Spleen (tissue), 11 donors: ENCODE measurements at regions not wholly inside any gene's neighbourhood (a gene's known extent, or its start where the extent isn't known, plus 50 kb on each side); places are given as distances from the start of the nearest gene placed in this dataset.

Experiments used
- DNase-seq: peaks from one replicate; pipeline ENCODE4 v3.0.0-alpha.2; 2020
- H3K27ac ChIP-seq, 8 donors: fragments of 200-600 bp; sonication (generic) in 7 of 8; 1 replicate in 4 of 8; 2 replicates in 4 of 8; pipeline versions ENCODE4 v1.5.0 to v1.8.0; 2016 to 2021; ENCODE audit warnings: inconsistent platforms in 4 of 8, mild to moderate bottlenecking in 4 of 8, moderate library complexity in 1 of 8
- H3K27me3 ChIP-seq, 7 donors: fragments of 200-600 bp; sonication (generic) in 6 of 7; replicated peaks in 1 of 7; 1 replicate in 4 of 7; 2 replicates in 3 of 7; pipeline versions ENCODE4 v1.5.0 to v1.8.0; 2016 to 2021; ENCODE audit warnings: inconsistent platforms in 3 of 7, mild to moderate bottlenecking in 1 of 7
- H3K36me3 ChIP-seq, 6 donors: fragments of 200-600 bp; sonication (generic) in 5 of 6; 1 replicate in 4 of 6; 2 replicates in 2 of 6; pipeline versions ENCODE4 v1.5.0 to v1.8.0; 2016 to 2021; ENCODE audit warnings: inconsistent platforms in 2 of 6
- H3K4me1 ChIP-seq, 6 donors: fragments of 200-600 bp; sonication (generic) in 5 of 6; 1 replicate in 3 of 6; 2 replicates in 3 of 6; pipeline versions ENCODE4 v1.5.0 to v1.8.0; 2016 to 2021; ENCODE audit warnings: inconsistent platforms in 3 of 6
- H3K4me3 ChIP-seq, 8 donors: fragments of 200-600 bp; sonication (generic) in 7 of 8; 1 replicate in 4 of 8; 2 replicates in 4 of 8; pipeline versions ENCODE4 v1.5.0 to v1.8.0; 2016 to 2021; ENCODE audit warnings: inconsistent platforms in 4 of 8, mild to moderate bottlenecking in 4 of 8, moderate library complexity in 2 of 8
- H3K9me3 ChIP-seq, 8 donors: fragments of 200-600 bp; sonication (generic) in 7 of 8; 1 replicate in 4 of 8; 2 replicates in 4 of 8; pipeline versions ENCODE4 v1.5.0 to v1.8.0; 2016 to 2021; ENCODE audit warnings: inconsistent platforms in 4 of 8
- POLR2A ChIP-seq, 3 donors: fragments of 450-650 bp; IDR thresholded peaks; one replicate each; pipeline ENCODE4 v1.5.1; 2017; ENCODE audit warnings: antibody characterized with exemption in 3 of 3, mild to moderate bottlenecking in 1 of 3
- POLR2AphosphoS5 ChIP-seq, 3 donors: sonication (generic); formaldehyde crosslinking; IDR thresholded peaks; one replicate each; pipeline ENCODE4 v1.5.1; 2017; ENCODE audit warnings: antibody characterized with exemption in 3 of 3
- WGBS, 5 donors: extraction: QIAGEN DNeasy Blood & Tissue Kit in 3 of 5; methylation state at CpG; one replicate each; pipeline versions ENCODE4 v1.1.5 to v1.1.7; 2013 to 2018; 5-methylcytosine and 5-hydroxymethylcytosine counted together
- intact Hi-C: fragments of 100-400 bp; cut with DNase I; formaldehyde crosslinking; loops from one replicate; pipeline ENCODE4 v1.15.0; 2023; ENCODE audit warnings: low total_unique reads
- TF ChIP-seq, protein P1 (sequence below), 11 experiments: fragments of 200-600 bp in 7 of 11; fragments of 450-650 bp in 4 of 11; sonication (generic) in 4 of 11; IDR thresholded peaks in 8 of 11; conservative IDR thresholded peaks in 3 of 11; 1 replicate in 7 of 11; 2 replicates in 4 of 11; pipeline versions ENCODE4 v1.4.0 to v1.8.0; 2016 to 2021; ENCODE audit warnings: antibody characterized with exemption in 11 of 11, inconsistent platforms in 4 of 11, mild to moderate bottlenecking in 1 of 11
- donor health status: healthy with polysubstance abuse.
- donor health status: DM: no; HTN: no; CAD: no; lungs with moderate emphysema.
- donor health status: DM: no; HTN: no; CAD: no.
- donor health status: Bipolar disorder and iron deficiency.
- donor health status: healthy.
- donor health status: DM: no; HTN: no; CAD: no.
- donor health status: DM: yes; HTN: yes; CAD: no.

- WGBS, 5 donors = 64 to 87% (median 71%) methylated on average over 3 of the region's 3 CpGs
- TF ChIP-seq POLR2AphosphoS5 (IDR thresholded peaks at IDR 0.05) = no peak
- no peak for TF ChIP-seq POLR2A (IDR thresholded peaks at IDR 0.05)
- TF ChIP-seq, protein P1, sequence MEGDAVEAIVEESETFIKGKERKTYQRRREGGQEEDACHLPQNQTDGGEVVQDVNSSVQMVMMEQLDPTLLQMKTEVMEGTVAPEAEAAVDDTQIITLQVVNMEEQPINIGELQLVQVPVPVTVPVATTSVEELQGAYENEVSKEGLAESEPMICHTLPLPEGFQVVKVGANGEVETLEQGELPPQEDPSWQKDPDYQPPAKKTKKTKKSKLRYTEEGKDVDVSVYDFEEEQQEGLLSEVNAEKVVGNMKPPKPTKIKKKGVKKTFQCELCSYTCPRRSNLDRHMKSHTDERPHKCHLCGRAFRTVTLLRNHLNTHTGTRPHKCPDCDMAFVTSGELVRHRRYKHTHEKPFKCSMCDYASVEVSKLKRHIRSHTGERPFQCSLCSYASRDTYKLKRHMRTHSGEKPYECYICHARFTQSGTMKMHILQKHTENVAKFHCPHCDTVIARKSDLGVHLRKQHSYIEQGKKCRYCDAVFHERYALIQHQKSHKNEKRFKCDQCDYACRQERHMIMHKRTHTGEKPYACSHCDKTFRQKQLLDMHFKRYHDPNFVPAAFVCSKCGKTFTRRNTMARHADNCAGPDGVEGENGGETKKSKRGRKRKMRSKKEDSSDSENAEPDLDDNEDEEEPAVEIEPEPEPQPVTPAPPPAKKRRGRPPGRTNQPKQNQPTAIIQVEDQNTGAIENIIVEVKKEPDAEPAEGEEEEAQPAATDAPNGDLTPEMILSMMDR (IDR thresholded peaks at IDR 0.05 in 8 of 11, conservative IDR thresholded peaks at IDR 0.05 in 3 of 11) = no peak
- intact Hi-C loops = no loop called here
- H3K4me3 ChIP-seq = no peak overlapping the region
- H3K4me1 ChIP-seq = no peaks in the 10 kb centered on the region
- no peak for DNase-seq
- no peaks in the 10 kb centered on the region for H3K9me3 ChIP-seq
- H3K36me3 ChIP-seq = no peaks in the 10 kb centered on the region
- no peaks in the 10 kb centered on the region for H3K27me3 ChIP-seq
- H3K27ac ChIP-seq = no peak overlapping the region
Measured at GRCh38 chr7:109354000-109354399, 784.3 kb downstream of the DNAJB9 start.

DNA sequence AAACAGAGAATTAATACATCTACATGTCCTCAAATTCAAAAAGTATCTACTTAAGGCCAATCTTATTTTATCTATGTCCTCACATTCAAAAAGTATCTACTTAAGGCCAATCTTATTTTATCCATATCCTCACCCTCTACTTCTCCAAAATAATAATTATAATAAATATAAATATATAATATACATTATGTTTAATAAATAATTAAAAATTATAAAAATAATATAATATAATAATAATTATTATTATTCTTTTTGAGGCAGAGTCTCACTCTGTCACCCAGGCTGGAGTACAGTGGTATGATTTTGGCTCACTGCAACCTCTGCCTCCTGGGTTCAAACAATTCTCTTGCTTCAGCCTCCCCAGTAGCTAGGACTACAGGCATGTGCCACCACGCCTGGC is 784.9 kb downstream of the DNAJB9 start:
- DNase-seq = no peak
- Histone ChIP-seq H3K4me1 (no peaks in the 10 kb centered on the region), H3K4me3 (no peak overlapping the region), H3K27ac (no peak overlapping the region), H3K36me3 (no peaks in the 10 kb centered on the region), H3K27me3 (no peaks in the 10 kb centered on the region), H3K9me3 (no peaks in the 10 kb centered on the region)
- WGBS, 5 donors = 67 to 92% (median 78%) methylated on average over 1 of the region's 1 CpG
- intact Hi-C loops = no loop called here
- TF ChIP-seq, protein P1 (IDR thresholded peaks at IDR 0.05 in 8 of 11, conservative IDR thresholded peaks at IDR 0.05 in 3 of 11) = no peak
- TF ChIP-seq POLR2AphosphoS5 (IDR thresholded peaks at IDR 0.05) (no peak), POLR2A (IDR thresholded peaks at IDR 0.05) (no peak)

DNA sequence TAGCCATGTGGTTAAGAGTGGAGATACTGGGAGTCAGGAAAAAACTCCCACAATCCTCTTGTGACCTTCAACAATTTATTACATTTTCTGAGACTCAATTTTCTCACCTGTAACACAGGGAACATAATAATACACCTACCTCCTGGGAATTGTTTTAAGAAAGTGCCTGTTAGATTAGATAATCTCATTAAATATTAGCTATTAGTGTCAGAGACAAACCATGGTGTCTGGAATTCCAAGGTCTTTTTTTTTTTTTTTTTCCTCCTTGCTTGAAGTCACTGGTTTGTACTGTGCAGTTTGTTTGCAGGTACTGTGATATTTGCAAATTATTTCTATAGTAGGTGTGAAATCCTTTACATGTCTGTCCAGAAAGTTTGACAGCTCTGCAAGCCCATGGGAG is 806.1 kb downstream of the DNAJB9 start:
- intact Hi-C loops = no loop called here
- H3K27ac ChIP-seq = no peak overlapping the region

DNA sequence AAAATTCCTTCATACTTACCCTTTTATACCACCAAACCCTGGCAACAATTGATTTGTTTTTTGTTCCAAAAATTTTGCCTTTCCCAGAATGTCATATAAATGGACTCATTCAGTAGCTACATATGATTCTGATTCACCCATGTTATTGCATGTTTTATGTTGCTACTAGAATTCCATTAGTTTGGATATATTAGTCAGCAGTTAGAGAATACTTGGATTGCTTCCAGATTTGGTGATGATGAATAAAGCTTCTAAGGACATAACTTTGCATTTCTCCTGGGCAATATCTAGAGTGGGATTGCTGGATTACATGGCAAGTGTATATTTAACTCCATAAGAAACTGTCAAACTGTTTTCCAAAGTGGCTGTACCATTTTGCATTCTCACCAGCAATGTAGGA is 806.9 kb downstream of the DNAJB9 start:
- intact Hi-C loops = no loop called here
- TF ChIP-seq, protein P1 (IDR thresholded peaks at IDR 0.05 in 8 of 11, conservative IDR thresholded peaks at IDR 0.05 in 3 of 11) = no peak
- no peak for TF ChIP-seq POLR2A (IDR thresholded peaks at IDR 0.05)
- TF ChIP-seq POLR2AphosphoS5 (IDR thresholded peaks at IDR 0.05) = no peak

More for the DNA sequence above, 806.1 kb downstream of the DNAJB9 start:
- no peak for DNase-seq
- no peaks in the 10 kb centered on the region for H3K36me3 ChIP-seq
- H3K4me3 ChIP-seq = no peak overlapping the region
- H3K4me1 ChIP-seq = no peaks in the 10 kb centered on the region
- no peaks in the 10 kb centered on the region for H3K27me3 ChIP-seq
- H3K9me3 ChIP-seq = peaks cover 0 to 7% (median 0%) of the 10 kb centered on the region in 8 donors
- no peak for TF ChIP-seq POLR2AphosphoS5 (IDR thresholded peaks at IDR 0.05)
- TF ChIP-seq, protein P1 (IDR thresholded peaks at IDR 0.05 in 8 of 11, conservative IDR thresholded peaks at IDR 0.05 in 3 of 11) = no peak
- TF ChIP-seq POLR2A (IDR thresholded peaks at IDR 0.05) = no peak

More for the DNA sequence above, 806.9 kb downstream of the DNAJB9 start:
- no peak overlapping the region for H3K4me3 ChIP-seq
- no peak for DNase-seq
- peaks cover 0 to 7% (median 0%) of the 10 kb centered on the region in 8 donors for H3K9me3 ChIP-seq
- H3K27me3 ChIP-seq = no peaks in the 10 kb centered on the region
- H3K36me3 ChIP-seq = no peaks in the 10 kb centered on the region
- no peaks in the 10 kb centered on the region for H3K4me1 ChIP-seq
- no peak overlapping the region for H3K27ac ChIP-seq
